GM10266 (cell line): ENCODE measurements at regions not wholly inside any gene's neighbourhood (a gene's known extent, or its start where the extent isn't known, plus 50 kb on each side); places are given as distances from the start of the nearest gene placed in this dataset.

Experiments used
- DNase-seq: peaks from one replicate; pipeline ENCODE4 v3.0.0; 2012; ENCODE audit errors: extremely low spot score
- CTCF ChIP-seq: IDR thresholded peaks from 2 replicates; pipeline ENCODE4 v1.5.1; 2012; ENCODE audit warnings: mild to moderate bottlenecking, low read depth; ENCODE audit not compliant: control insufficient read depth, insufficient read depth; ENCODE audit errors: missing control alignments

GRCh38 chr6:80477591-80477990 is 371.1 kb downstream of the BCKDHB start:
- no peak for DNase-seq
- TF ChIP-seq CTCF = no peak

GRCh38 chr6:80472271-80472670 is 365.8 kb downstream of the BCKDHB start:
- no peak for TF ChIP-seq CTCF
- no peak for DNase-seq

GRCh38 chr6:80469977-80470376 is 363.5 kb downstream of the BCKDHB start:
- no peak for TF ChIP-seq CTCF
- no peak for DNase-seq

- TF ChIP-seq CTCF = no peak
- DNase-seq = no peak
These were observed 361.9 kb downstream of the BCKDHB start for GRCh38 chr6:80468398-80468797.

- DNase-seq = no peak
- no peak for TF ChIP-seq CTCF
These were observed 360.9 kb downstream of the BCKDHB start for GRCh38 chr6:80467408-80467807.

GRCh38 chr6:80466981-80467380 is 360.5 kb downstream of the BCKDHB start:
- no peak for TF ChIP-seq CTCF
- no peak for DNase-seq

- DNase-seq = no peak
- no peak for TF ChIP-seq CTCF
These were observed 359.0 kb downstream of the BCKDHB start for GRCh38 chr6:80465513-80465912.
